Activated T-cell treated with anti-CD3 and anti-CD28 coated beads for 4 hours (primary cell): ENCODE measurements at regions not wholly inside any gene's neighbourhood (a gene's known extent, or its start where the extent isn't known, plus 50 kb on each side); places are given as distances from the start of the nearest gene placed in this dataset.
A peak's percentile ranks its signal among the peaks of the same experiment; 100 is the strongest.

Source experiments
- DNase-seq: peaks from one replicate; pipeline ENCODE4 v3.0.0-alpha.2; 2020

GRCh38 chr2:30055548-30055947 lies 91.3 kb upstream of the YPEL5 start:
- no peak for DNase-seq

GRCh38 chr2:30060562-30060961 lies 86.2 kb upstream of the YPEL5 start:
- DNase-seq, result no peak

GRCh38 chr2:30068067-30068466 lies 78.7 kb upstream of the YPEL5 start:
- DNase-seq, result no peak

GRCh38 chr2:30072250-30072842 lies 74.5 kb upstream of the YPEL5 start:
- DNase-seq, result peak; percentile 45

DNA sequence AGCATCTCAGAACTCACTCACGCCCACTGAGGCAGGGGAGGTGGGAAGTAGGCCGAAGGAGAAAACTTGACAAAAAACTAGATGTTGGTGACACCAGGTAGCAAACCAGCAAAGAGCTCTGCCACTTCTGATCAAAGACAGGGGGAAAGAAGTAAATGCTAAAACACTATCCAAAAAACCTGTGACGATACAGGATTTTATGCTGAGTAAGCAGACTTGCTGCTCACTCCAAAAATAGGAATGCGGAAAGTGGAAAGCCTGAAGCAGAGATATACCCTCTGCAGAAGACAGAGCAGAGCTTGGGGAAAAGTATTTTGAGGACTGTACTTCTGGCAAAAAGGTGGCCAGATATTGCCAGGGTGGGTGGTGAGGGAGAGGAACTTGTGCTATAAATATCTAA lies 73.3 kb upstream of the YPEL5 start:
- DNase-seq, result no peak

DNA sequence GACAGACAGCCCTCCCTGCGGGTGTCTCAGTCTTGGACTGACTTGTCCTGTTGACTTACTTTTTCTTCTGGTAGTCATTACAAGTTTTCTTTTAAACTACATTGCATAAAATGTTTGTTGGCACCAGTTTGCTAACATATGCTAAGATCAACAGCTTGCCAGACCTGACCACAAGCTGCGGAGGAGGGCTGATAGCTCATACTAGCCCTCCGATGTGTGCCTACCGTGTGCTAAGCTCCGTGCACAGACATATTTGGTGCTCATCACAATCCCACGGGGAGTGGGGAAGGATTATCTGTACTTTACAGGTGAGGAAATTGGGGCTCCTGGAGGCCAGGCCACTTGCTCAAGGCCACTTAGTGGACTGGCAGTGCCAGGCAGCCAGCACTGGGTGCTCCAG lies 72.8 kb upstream of the YPEL5 start:
- DNase-seq, result no peak

DNA sequence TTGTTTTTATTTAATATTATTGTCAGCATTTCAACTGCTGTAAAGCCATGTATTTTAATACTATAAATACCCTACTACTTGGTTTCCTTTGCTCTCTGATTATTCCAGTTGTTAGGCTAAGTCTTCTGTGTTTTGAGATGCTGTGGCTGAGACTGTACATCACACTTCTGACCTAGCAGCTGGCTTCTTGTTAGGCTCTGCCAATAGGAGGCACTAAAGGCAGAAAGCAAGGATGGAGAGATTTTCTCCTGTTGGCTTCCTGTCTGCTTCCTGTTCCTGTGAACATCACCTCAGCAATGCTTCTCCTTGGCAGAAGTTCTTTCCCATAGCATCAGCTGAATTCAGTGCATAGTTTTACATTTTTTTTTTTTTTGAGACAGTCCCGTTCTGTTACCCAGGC lies 68.3 kb upstream of the YPEL5 start:
- DNase-seq, result no peak

GRCh38 chr2:30084915-30085314 lies 61.9 kb upstream of the YPEL5 start:
- DNase-seq, result no peak

DNA sequence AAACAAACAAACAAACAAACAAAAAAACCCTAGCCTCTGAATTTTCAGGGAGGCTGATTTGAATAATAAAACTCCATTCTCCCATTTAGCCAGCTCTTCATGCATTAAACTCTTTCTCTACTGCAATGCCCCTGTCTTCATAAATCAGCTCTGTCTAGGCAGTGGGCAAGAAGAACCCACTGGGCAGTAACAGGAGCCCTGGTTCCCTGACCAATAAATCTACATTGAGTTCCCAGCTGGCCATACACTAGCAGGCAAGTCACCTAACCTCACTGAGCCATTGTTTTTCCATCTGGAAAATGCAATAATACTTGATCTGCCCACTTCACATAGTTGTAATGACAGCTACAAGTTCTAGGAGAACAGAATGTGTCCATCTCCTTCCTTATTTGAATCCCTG lies 57.6 kb upstream of the YPEL5 start:
- no peak for DNase-seq

DNA sequence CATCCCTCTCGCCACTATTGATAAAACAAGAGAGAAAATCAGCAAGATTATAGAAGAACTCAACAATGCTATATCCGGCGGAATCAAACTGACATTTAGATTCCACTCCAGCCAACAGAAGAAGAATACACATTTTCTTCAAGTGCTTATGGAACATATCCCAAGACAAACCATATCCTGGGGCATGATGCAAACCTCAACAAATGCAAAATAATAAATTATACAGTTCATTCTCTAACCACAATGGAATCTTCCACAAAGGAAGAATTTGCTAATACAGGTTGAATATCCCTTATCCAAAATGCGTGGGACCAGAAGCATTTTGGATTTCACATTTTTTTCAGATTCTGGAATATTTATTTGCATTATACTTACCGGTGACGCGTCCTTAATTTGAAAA lies 51.4 kb upstream of the YPEL5 start:
- DNase-seq, result no peak

GRCh38 chr2:30096451-30096850 lies 50.4 kb upstream of the YPEL5 start:
- DNase-seq, result no peak
